Esophagus squamous epithelium (tissue), 4 donors: ENCODE measurements at regions not wholly inside any gene's neighbourhood (a gene's known extent, or its start where the extent isn't known, plus 50 kb on each side); places are given as distances from the start of the nearest gene placed in this dataset.

Experiments used
- POLR2A ChIP-seq, 4 donors: fragments of 450-650 bp; IDR thresholded peaks; one replicate each; pipeline ENCODE4 v1.6.1; 2017; ENCODE audit warnings: antibody characterized with exemption in 4 of 4, mild to moderate bottlenecking in 4 of 4, moderate library complexity in 3 of 4
- TF ChIP-seq, protein P1 (sequence below), 6 experiments: fragments of 450-650 bp in 4 of 6; fragments of 200-600 bp in 2 of 6; sonication (generic) in 2 of 6; IDR thresholded peaks; one replicate each; pipeline ENCODE4 v1.5.1; 2016 to 2019; ENCODE audit warnings: antibody characterized with exemption in 6 of 6, mild to moderate bottlenecking in 4 of 6, moderate library complexity in 4 of 6

DNA sequence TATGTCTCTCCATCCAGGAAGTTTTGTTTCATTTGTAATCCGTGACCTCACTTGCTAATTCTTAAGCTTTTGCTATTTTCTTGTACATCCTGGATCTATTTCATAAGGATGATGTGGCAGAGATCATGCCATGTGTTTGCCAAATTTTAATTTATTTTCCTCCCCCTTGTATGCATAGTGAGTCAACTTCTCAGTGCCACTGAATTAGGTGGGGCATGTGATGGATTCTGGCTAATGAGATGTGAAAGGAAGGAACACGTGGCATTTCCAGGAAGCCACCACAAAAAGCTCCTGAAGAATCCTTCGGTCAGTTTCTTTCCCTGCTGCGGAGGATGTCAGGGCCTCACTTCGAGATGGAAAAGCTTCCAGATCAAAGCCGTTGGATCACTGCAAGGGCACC, 86.2 kb upstream of the PRL start:
- TF ChIP-seq, protein P1, sequence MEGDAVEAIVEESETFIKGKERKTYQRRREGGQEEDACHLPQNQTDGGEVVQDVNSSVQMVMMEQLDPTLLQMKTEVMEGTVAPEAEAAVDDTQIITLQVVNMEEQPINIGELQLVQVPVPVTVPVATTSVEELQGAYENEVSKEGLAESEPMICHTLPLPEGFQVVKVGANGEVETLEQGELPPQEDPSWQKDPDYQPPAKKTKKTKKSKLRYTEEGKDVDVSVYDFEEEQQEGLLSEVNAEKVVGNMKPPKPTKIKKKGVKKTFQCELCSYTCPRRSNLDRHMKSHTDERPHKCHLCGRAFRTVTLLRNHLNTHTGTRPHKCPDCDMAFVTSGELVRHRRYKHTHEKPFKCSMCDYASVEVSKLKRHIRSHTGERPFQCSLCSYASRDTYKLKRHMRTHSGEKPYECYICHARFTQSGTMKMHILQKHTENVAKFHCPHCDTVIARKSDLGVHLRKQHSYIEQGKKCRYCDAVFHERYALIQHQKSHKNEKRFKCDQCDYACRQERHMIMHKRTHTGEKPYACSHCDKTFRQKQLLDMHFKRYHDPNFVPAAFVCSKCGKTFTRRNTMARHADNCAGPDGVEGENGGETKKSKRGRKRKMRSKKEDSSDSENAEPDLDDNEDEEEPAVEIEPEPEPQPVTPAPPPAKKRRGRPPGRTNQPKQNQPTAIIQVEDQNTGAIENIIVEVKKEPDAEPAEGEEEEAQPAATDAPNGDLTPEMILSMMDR (IDR thresholded peaks at IDR 0.05): no peak
- TF ChIP-seq POLR2A (IDR thresholded peaks at IDR 0.05): no peak
